Cardiac muscle cell (in vitro differentiated cells and primary cell): ENCODE measurements at regions not wholly inside any gene's neighbourhood (a gene's known extent, or its start where the extent isn't known, plus 50 kb on each side); places are given as distances from the start of the nearest gene placed in this dataset.

Source experiments
- DNase-seq, 2 donors: peaks; one replicate each; pipeline versions ENCODE4 v3.0.0 to v3.0.0-alpha.2; 2010 to 2017; ENCODE audit warnings: low read depth in 1 of 2, low spot score in 1 of 2
- H3K27ac ChIP-seq: fragments of 200-600 bp; sonication (generic); 2 replicates; pipeline ENCODE4 v1.5.1; 2016
- H3K27me3 ChIP-seq: fragments of 200-600 bp; sonication (generic); 2 replicates; pipeline ENCODE4 v1.6.0; 2016; ENCODE audit warnings: control low read depth
- H3K36me3 ChIP-seq: fragments of 200-600 bp; sonication (generic); 2 replicates; pipeline ENCODE4 v1.5.1; 2016; ENCODE audit warnings: control low read depth
- H3K4me1 ChIP-seq: fragments of 200-600 bp; sonication (generic); 2 replicates; pipeline ENCODE4 v1.8.1; 2017; ENCODE audit warnings: low read depth, mild to moderate bottlenecking, mixed run types
- H3K4me3 ChIP-seq: fragments of 200-600 bp; sonication (generic); 2 replicates; pipeline ENCODE4 v1.5.1; 2016; ENCODE audit warnings: mild to moderate bottlenecking
- H3K9me3 ChIP-seq: fragments of 200-600 bp; sonication (generic); 2 replicates; pipeline ENCODE4 v1.5.1; 2017; ENCODE audit warnings: low read depth, mild to moderate bottlenecking, control low read depth
- TF ChIP-seq, protein P1 (sequence below): IDR thresholded peaks from 2 replicates; pipeline ENCODE4 v1.5.1; 2012; ENCODE audit warnings: low read depth, mild to moderate bottlenecking, low read length

GRCh38 chr16:35182043-35182677 lies 1722.7 kb downstream of the TP53TG3F start:
- TF ChIP-seq, protein P1, sequence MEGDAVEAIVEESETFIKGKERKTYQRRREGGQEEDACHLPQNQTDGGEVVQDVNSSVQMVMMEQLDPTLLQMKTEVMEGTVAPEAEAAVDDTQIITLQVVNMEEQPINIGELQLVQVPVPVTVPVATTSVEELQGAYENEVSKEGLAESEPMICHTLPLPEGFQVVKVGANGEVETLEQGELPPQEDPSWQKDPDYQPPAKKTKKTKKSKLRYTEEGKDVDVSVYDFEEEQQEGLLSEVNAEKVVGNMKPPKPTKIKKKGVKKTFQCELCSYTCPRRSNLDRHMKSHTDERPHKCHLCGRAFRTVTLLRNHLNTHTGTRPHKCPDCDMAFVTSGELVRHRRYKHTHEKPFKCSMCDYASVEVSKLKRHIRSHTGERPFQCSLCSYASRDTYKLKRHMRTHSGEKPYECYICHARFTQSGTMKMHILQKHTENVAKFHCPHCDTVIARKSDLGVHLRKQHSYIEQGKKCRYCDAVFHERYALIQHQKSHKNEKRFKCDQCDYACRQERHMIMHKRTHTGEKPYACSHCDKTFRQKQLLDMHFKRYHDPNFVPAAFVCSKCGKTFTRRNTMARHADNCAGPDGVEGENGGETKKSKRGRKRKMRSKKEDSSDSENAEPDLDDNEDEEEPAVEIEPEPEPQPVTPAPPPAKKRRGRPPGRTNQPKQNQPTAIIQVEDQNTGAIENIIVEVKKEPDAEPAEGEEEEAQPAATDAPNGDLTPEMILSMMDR, result no peak
- no peaks in the 10 kb centered on the region for H3K9me3 ChIP-seq
- H3K27ac ChIP-seq, result no peak overlapping the region
- no peak overlapping the region for H3K4me3 ChIP-seq
- no peaks in the 10 kb centered on the region for H3K36me3 ChIP-seq
- no peaks in the 10 kb centered on the region for H3K27me3 ChIP-seq
- no peak for DNase-seq
- H3K4me1 ChIP-seq, result no peaks in the 10 kb centered on the region

DNA sequence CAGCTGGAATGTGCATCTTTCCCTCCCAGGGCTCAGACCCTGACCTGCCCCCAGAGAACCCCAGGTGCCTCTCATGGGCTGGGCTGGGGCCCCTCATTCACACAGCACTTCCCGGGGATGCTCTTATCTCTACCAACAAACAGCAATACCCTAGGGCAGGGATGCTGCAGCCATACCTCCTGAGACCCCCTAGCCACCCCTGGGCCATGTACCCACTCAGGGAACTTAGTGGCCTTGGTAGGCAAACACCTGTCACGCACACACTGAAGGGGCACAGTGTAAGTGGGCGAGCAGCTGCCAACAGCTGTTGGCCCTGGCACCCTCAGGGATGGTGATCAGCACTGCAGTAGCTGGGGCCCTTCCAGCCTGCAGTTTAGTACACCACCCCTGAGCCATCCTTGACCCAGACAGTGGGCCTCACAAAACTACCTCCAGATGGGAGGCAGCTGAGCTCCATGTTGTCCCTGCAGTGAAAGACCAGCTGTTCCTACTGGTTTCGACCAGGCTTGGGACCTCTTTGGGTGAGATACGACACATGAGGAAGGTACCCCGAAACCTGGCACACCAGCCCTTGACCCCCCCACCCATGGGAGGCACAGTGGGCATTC lies 1723.6 kb downstream of the TP53TG3F start:
- no peaks in the 10 kb centered on the region for H3K9me3 ChIP-seq
- no peaks in the 10 kb centered on the region for H3K36me3 ChIP-seq
- TF ChIP-seq, protein P1, result no peak
- H3K27me3 ChIP-seq, result no peaks in the 10 kb centered on the region
- no peak overlapping the region for H3K4me3 ChIP-seq
- no peaks in the 10 kb centered on the region for H3K4me1 ChIP-seq
- DNase-seq, result no peak
- H3K27ac ChIP-seq, result no peak overlapping the region

DNA sequence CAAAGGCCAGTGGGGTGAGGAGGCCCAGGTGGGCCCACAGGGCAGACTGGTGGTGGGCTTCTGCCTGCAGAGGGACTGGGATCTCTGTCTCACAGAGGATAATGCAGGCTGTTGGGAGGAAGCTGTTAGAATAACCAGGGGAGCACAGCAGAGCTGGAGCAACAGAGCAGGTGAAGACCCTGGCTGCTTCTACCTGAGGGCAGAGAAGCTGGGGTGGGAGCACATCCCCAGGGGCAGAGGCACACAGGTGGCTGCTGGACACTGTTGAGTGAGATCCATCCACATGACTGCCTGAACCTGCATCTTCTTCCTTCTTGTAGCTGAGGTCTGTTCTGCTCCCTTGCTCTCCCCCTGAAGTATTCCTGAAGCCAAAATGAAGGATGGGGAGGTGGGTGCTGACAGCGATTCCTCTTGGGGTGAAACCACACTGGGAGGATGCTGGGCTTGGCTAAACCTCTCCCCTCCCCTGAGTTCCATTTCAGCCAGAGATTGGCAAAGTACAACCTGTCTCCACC lies 1725.0 kb downstream of the TP53TG3F start:
- Histone ChIP-seq H3K27me3 (no peaks in the 10 kb centered on the region), H3K4me3 (no peak overlapping the region), H3K27ac (no peak overlapping the region), H3K4me1 (no peaks in the 10 kb centered on the region), H3K9me3 (peaks cover 4% of the 10 kb centered on the region), H3K36me3 (no peaks in the 10 kb centered on the region)
- DNase-seq, result no peak
- TF ChIP-seq, protein P1, result no peak

GRCh38 chr16:35185366-35186044 lies 1726.1 kb downstream of the TP53TG3F start:
- H3K9me3 ChIP-seq, result peaks cover 4% of the 10 kb centered on the region
- TF ChIP-seq, protein P1, result no peak
- no peak for DNase-seq

DNA sequence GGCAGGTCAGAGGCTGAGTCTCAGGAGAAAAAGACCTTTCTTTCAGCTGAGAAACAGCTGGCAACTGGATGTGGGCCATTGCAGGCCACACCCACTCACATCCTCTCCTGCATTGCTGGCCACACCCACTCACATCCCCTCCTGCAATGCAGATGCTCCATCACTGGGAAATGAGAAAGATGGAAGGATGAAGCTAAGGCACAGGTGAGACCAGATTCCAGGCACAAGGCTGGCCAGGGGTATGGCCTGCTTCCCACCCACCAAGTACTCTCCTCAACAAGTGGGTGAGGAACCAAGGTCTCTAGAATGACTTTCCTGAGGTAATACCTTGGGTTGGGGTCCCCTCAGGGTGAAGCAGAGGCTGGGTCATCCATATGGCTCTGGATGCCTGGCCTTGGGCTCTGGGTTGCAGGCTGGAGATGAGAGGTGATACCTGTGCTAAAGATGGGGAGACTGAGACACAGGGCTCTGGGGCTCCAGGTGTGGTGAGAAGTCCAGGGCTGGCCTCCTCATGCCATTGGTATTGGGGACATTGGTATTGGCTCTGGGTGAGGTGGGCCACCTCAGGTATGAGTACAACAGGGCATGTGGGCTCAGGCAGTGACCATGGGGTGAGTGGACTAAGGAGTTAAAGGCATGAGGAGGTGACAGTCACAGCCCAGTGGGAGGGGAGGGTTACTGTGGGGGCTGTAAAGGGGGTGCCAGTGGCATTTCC lies 1726.8 kb downstream of the TP53TG3F start:
- H3K36me3 ChIP-seq, result no peaks in the 10 kb centered on the region
- no peak for DNase-seq
- no peaks in the 10 kb centered on the region for H3K4me1 ChIP-seq
- TF ChIP-seq, protein P1, result no peak
- H3K27ac ChIP-seq, result no peak overlapping the region
- H3K9me3 ChIP-seq, result peaks cover 4% of the 10 kb centered on the region
- H3K4me3 ChIP-seq, result no peak overlapping the region
- H3K27me3 ChIP-seq, result no peaks in the 10 kb centered on the region

More at GRCh38 chr16:35185366-35186044, 1726.1 kb downstream of the TP53TG3F start:
- no peaks in the 10 kb centered on the region for H3K36me3 ChIP-seq
- H3K27me3 ChIP-seq, result no peaks in the 10 kb centered on the region
- H3K4me3 ChIP-seq, result no peak overlapping the region
- no peak overlapping the region for H3K27ac ChIP-seq
- no peaks in the 10 kb centered on the region for H3K4me1 ChIP-seq
